Karpas-422 (cell line): ENCODE measurements at regions not wholly inside any gene's neighbourhood (a gene's known extent, or its start where the extent isn't known, plus 50 kb on each side); places are given as distances from the start of the nearest gene placed in this dataset.

ENCODE experiments used
- DNase-seq: peaks from one replicate; pipeline ENCODE4 v3.0.0-alpha.2; 2015
- H2AFZ ChIP-seq: fragments of 200-600 bp; sonication (generic); 2 replicates; pipeline ENCODE4 v1.6.1; 2014; ENCODE audit warnings: antibody characterized with exemption, low read length, mixed read lengths
- H3K27ac ChIP-seq: fragments of 200-600 bp; sonication (generic); 2 replicates; pipeline ENCODE4 v1.5.1; 2014; ENCODE audit warnings: mild to moderate bottlenecking, low read length, moderate library complexity
- H3K27me3 ChIP-seq: fragments of 200-600 bp; sonication (generic); 2 replicates; pipeline ENCODE4 v1.6.1; 2014; ENCODE audit warnings: low read length, mixed read lengths
- H3K36me3 ChIP-seq: fragments of 200-600 bp; sonication (generic); 2 replicates; pipeline ENCODE4 v1.6.1; 2014; ENCODE audit warnings: low read length, mixed read lengths; ENCODE audit not compliant: insufficient read depth
- H3K4me1 ChIP-seq: fragments of 200-600 bp; sonication (generic); 2 replicates; pipeline ENCODE4 v1.6.1; 2014; ENCODE audit warnings: mild to moderate bottlenecking, low read length, mixed read lengths
- H3K4me2 ChIP-seq: fragments of 200-600 bp; sonication (generic); 2 replicates; pipeline ENCODE4 v1.6.1; 2014; ENCODE audit warnings: low read length, low read depth, mild to moderate bottlenecking; ENCODE audit not compliant: poor library complexity, severe bottlenecking
- H3K4me3 ChIP-seq: fragments of 200-600 bp; sonication (generic); 2 replicates; pipeline ENCODE4 v1.5.1; 2014; ENCODE audit warnings: mild to moderate bottlenecking, antibody characterized with exemption, low read length, mixed read lengths
- H3K79me2 ChIP-seq: fragments of 200-600 bp; sonication (generic); 2 replicates; pipeline ENCODE4 v1.6.1; 2014; ENCODE audit warnings: mild to moderate bottlenecking, low read length, mixed read lengths
- H3K9ac ChIP-seq: fragments of 200-600 bp; sonication (generic); 2 replicates; pipeline ENCODE4 v1.6.0; 2014; ENCODE audit warnings: low read length
- H3K9me2 ChIP-seq: fragments of 200-600 bp; sonication (generic), shearing (Covaris generic); replicated peaks from 2 replicates; pipeline ENCODE4 v1.6.0; 2014; ENCODE audit warnings: mild to moderate bottlenecking, low read length, moderate library complexity; ENCODE audit not compliant: insufficient read depth
- H3K9me3 ChIP-seq: fragments of 300-700, 200-600 bp; sonication (generic); 2 replicates; pipeline ENCODE4 v1.6.1; 2014; ENCODE audit warnings: low read length, mixed read lengths
- H4K20me1 ChIP-seq: fragments of 200-600 bp; sonication (generic); 2 replicates; pipeline ENCODE4 v1.6.1; 2014; ENCODE audit warnings: mild to moderate bottlenecking, antibody characterized with exemption, low read length, low read depth; ENCODE audit not compliant: insufficient read depth

DNA sequence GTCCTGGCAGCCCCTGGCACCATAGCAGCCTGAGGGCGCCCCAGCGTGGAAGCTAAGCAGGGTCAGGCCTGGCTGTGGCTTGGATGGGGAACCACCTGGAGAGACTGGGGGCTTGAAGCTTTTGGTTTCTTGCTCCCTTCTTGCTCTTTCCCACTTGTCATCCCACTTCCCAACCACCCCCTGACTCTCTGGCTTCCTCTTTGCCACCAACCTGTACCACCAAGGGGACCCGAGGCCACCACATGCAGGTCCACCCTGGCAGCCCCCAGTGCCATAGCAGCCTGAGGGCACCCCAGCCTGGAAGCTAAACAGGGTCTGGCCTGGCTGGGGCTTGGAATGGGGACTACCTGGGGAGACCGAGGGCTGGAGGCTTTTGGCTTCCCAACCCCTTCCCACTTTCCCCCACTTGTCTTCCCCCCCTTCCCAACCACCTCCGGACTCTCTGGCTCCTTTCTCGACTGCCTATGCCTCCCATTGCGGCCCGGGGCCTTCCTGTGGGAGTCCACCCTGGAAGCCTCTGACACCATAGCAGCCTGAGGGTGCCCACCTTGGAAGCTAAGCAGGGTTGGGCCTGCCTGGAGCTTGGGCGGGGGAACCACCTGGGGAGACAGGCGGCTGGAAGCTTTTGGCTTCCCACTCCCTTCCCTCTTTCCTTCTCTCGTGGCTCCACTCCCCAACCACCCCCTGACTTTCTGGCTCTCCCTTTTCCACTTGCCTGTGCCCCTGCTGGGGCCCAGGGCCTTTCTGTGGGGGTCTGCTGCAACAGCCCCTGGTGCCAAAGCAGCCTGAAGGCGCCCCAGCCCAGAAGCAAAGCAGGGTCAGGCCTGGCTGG, 2294.4 kb downstream of the TP53TG3F start:
- Histone ChIP-seq H3K9me3 (peaks cover 32% of the 10 kb centered on the region), H3K27ac (no peak overlapping the region)

GRCh38 chr16:35754391-35755369, 2295.3 kb downstream of the TP53TG3F start:
- Histone ChIP-seq H3K4me3 (no peak overlapping the region), H4K20me1 (no peaks in the 10 kb centered on the region), H2AFZ (no peak overlapping the region), H3K4me1 (no peaks in the 10 kb centered on the region), H3K9me2 (no peaks in the 10 kb centered on the region), H3K9me3 (peaks cover 37% of the 10 kb centered on the region), H3K79me2 (no peaks in the 10 kb centered on the region), H3K27ac (no peak overlapping the region), H3K9ac (no peak overlapping the region), H3K4me2 (no peak overlapping the region), H3K36me3 (no peaks in the 10 kb centered on the region), H3K27me3 (no peaks in the 10 kb centered on the region)
- DNase-seq: no peak

More for the DNA sequence above, 2294.4 kb downstream of the TP53TG3F start:
- Histone ChIP-seq H3K36me3 (no peaks in the 10 kb centered on the region), H3K4me2 (no peak overlapping the region), H3K79me2 (no peaks in the 10 kb centered on the region), H4K20me1 (no peaks in the 10 kb centered on the region), H3K4me1 (no peaks in the 10 kb centered on the region), H3K9ac (no peak overlapping the region), H2AFZ (no peak overlapping the region), H3K4me3 (no peak overlapping the region), H3K27me3 (no peaks in the 10 kb centered on the region), H3K9me2 (no peaks in the 10 kb centered on the region)
- DNase-seq: no peak

GRCh38 chr16:35788381-35788780, 2329.0 kb downstream of the TP53TG3F start:
- Histone ChIP-seq H3K4me3 (no peak overlapping the region), H3K36me3 (no peaks in the 10 kb centered on the region), H3K9me2 (no peaks in the 10 kb centered on the region), H2AFZ (no peak overlapping the region), H3K27ac (no peak overlapping the region), H3K4me1 (no peaks in the 10 kb centered on the region), H3K4me2 (no peak overlapping the region), H3K9me3 (peaks cover 12% of the 10 kb centered on the region), H4K20me1 (no peaks in the 10 kb centered on the region), H3K79me2 (no peaks in the 10 kb centered on the region), H3K27me3 (no peaks in the 10 kb centered on the region), H3K9ac (no peak overlapping the region)
- no peak for DNase-seq

DNA sequence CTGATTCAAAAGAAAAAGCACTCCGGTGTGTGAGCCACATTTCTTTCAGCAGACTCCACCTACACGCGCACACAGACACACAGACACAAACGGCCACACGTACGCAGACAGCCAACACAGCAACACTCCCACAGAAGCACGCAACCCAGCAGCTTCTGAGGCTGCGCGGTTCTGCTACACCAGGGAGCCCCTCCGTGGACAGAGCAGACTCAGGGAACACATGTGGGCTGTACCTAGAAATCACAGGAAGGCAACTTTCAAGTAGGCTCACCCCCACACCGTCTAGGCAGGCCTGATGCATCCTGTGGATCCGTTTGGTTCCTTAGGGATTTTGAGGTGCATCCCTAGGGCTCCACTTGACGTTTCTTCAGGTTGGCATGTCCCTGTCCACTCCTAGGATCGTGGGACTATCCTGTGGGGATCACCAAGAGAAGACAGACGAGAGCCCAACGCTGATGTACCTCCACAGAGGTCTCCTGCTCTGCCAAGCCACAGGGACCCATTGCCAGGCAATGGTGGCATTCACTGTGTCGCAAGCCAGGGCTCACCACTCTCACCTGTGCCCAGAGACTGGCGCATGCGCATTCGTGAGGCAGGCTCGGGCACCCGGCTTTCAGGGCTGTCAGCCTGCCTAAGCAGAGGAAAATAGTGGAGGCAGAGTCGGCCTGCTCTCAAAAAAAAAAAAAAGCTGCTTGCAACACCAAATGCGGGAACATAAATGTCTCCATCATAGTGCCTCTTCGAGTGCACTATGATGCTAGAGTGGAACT, 2333.3 kb downstream of the TP53TG3F start:
- H3K27ac ChIP-seq: no peak overlapping the region
- H4K20me1 ChIP-seq: no peaks in the 10 kb centered on the region
- no peak overlapping the region for H2AFZ ChIP-seq
- no peak overlapping the region for H3K4me3 ChIP-seq
- H3K9ac ChIP-seq: no peak overlapping the region
- H3K4me2 ChIP-seq: no peak overlapping the region
- DNase-seq: no peak
- no peaks in the 10 kb centered on the region for H3K36me3 ChIP-seq
- H3K79me2 ChIP-seq: no peaks in the 10 kb centered on the region
- H3K9me3 ChIP-seq: peaks cover 7% of the 10 kb centered on the region; the same call in 1 of the 2 replicates
- H3K27me3 ChIP-seq: no peaks in the 10 kb centered on the region
- no peaks in the 10 kb centered on the region for H3K9me2 ChIP-seq
- no peaks in the 10 kb centered on the region for H3K4me1 ChIP-seq

DNA sequence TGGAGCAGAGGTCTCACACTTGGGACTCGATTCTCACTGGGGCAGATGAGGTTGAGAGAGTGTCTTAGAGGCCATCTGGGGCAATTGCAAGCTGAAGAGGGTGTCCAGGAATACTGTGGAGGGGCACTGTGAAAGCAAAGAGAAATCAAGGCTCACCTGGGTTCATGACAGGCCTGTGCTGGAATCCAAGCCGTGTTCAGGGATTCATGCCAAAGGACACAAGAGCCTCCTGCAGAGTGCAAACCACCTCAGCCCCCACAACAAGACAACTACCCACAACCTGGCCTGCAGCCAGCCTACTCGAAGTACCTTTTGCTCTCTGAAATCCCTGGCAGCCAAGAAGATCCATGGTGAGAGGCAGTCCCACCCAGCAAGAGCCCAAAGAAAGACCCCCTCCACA, 2334.2 kb downstream of the TP53TG3F start:
- Histone ChIP-seq H3K4me1 (no peaks in the 10 kb centered on the region), H2AFZ (no peak overlapping the region), H3K4me3 (no peak overlapping the region), H3K27ac (no peak overlapping the region), H3K4me2 (no peak overlapping the region), H4K20me1 (no peaks in the 10 kb centered on the region), H3K79me2 (no peaks in the 10 kb centered on the region), H3K9me2 (no peaks in the 10 kb centered on the region), H3K9ac (no peak overlapping the region), H3K9me3 (peaks cover 7% of the 10 kb centered on the region; the same call in 1 of the 2 replicates), H3K36me3 (no peaks in the 10 kb centered on the region), H3K27me3 (no peaks in the 10 kb centered on the region)
- no peak for DNase-seq

DNA sequence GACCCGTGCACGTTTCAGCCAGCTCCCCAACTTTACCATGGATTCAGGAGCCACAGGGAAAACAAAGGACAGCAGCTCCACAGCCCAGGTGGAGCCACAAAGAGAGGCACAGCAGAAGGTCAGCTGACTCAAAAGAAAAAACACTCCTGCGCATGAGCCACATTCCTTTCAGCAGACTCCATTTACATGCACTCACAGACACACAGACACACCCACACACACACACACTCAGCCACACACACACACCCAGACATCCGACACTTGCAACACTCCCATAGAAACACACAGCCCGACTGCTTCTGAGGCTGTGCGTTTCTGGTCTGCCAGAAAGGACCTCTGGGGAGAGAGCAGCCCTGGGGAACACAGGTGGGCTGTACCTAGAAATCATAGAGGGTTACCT, 2335.5 kb downstream of the TP53TG3F start:
- no peak overlapping the region for H3K4me2 ChIP-seq
- no peaks in the 10 kb centered on the region for H3K36me3 ChIP-seq
- H3K4me3 ChIP-seq: no peak overlapping the region
- H3K27me3 ChIP-seq: no peaks in the 10 kb centered on the region
- no peaks in the 10 kb centered on the region for H3K79me2 ChIP-seq
- no peaks in the 10 kb centered on the region for H3K9me2 ChIP-seq
- peaks cover 7% of the 10 kb centered on the region; the same call in 1 of the 2 replicates for H3K9me3 ChIP-seq
- no peak for DNase-seq
- no peak overlapping the region for H2AFZ ChIP-seq
- no peaks in the 10 kb centered on the region for H4K20me1 ChIP-seq
- H3K27ac ChIP-seq: no peak overlapping the region
- no peaks in the 10 kb centered on the region for H3K4me1 ChIP-seq
- no peak overlapping the region for H3K9ac ChIP-seq

GRCh38 chr16:35795361-35796029, 2336.1 kb downstream of the TP53TG3F start:
- H3K9me3 ChIP-seq: peaks cover 7% of the 10 kb centered on the region; the same call in 1 of the 2 replicates
- no peaks in the 10 kb centered on the region for H3K9me2 ChIP-seq
- no peaks in the 10 kb centered on the region for H3K36me3 ChIP-seq
- H3K4me3 ChIP-seq: no peak overlapping the region
- H3K4me1 ChIP-seq: no peaks in the 10 kb centered on the region
- no peak overlapping the region for H3K9ac ChIP-seq
- no peak for DNase-seq
- H2AFZ ChIP-seq: no peak overlapping the region
- no peak overlapping the region for H3K4me2 ChIP-seq
- H4K20me1 ChIP-seq: no peaks in the 10 kb centered on the region
- H3K27me3 ChIP-seq: no peaks in the 10 kb centered on the region
- no peaks in the 10 kb centered on the region for H3K79me2 ChIP-seq
- no peak overlapping the region for H3K27ac ChIP-seq
